H1 (cell line): ENCODE measurements at regions not wholly inside any gene's neighbourhood (a gene's known extent, or its start where the extent isn't known, plus 50 kb on each side); places are given as distances from the start of the nearest gene placed in this dataset.

Experiments
- BCL11A ChIP-seq, 2 experiments: IDR thresholded peaks; one replicate each; pipeline ENCODE4 v1.6.1; 2011; ENCODE audit warnings: low read depth in 2 of 2, low read length in 2 of 2, mild to moderate bottlenecking in 2 of 2
- CTCF ChIP-seq, 3 experiments: IDR thresholded peaks; 1 replicate in 2 of 3; 2 replicates in 1 of 3; pipeline versions ENCODE4 v1.5.1 to v1.6.1; 2011; ENCODE audit warnings: low read length in 3 of 3, mild to moderate bottlenecking in 3 of 3, inconsistent platforms in 2 of 3, low read depth in 1 of 3, moderate library complexity in 1 of 3; ENCODE audit not compliant: insufficient read depth in 1 of 3; ENCODE audit errors: control extremely low read depth in 1 of 3
- EZH2 ChIP-seq: fragments of 200-600 bp; sonication (generic); IDR thresholded peaks from 2 replicates; pipeline ENCODE4 v1.7.1; 2012; ENCODE audit warnings: low read depth, mild to moderate bottlenecking, moderate library complexity, low read length, inconsistent platforms; ENCODE audit not compliant: severe bottlenecking
- POLR2A ChIP-seq, 2 experiments: IDR thresholded peaks; 1 replicate in 1 of 2; 2 replicates in 1 of 2; pipeline ENCODE4 v1.6.1; 2011; ENCODE audit warnings: low read depth in 2 of 2, low read length in 2 of 2, mild to moderate bottlenecking in 2 of 2; ENCODE audit errors: control extremely low read depth in 1 of 2
- POLR2AphosphoS5 ChIP-seq: IDR thresholded peaks from 2 replicates; pipeline ENCODE4 v1.6.1; 2011; ENCODE audit warnings: low read depth, low read length
- SP2 ChIP-seq: IDR thresholded peaks from 2 replicates; pipeline ENCODE4 v1.6.1; 2012; ENCODE audit warnings: mild to moderate bottlenecking, low read length, inconsistent platforms
- SRF ChIP-seq: IDR thresholded peaks from 2 replicates; pipeline ENCODE4 v1.6.1; 2011; ENCODE audit warnings: mild to moderate bottlenecking, low read depth, low read length, moderate library complexity
- ZNF274 ChIP-seq: IDR thresholded peaks from 2 replicates; pipeline ENCODE4 v1.7.0; 2012; ENCODE audit warnings: low read length, borderline replicate concordance; ENCODE audit errors: extremely low read depth

GRCh38 chr18:75810516-75810915 is 383.0 kb upstream of the SMIM21 start:
- TF ChIP-seq POLR2AphosphoS5 (no peak), EZH2 (no peak), SRF (no peak), CTCF (IDR thresholded peaks at IDR 0.05; ENCODE audit: control extremely low read depth in 1 of 3, insufficient read depth in 1 of 3, low read depth in 1 of 3, low read length in 3 of 3) (no peak), POLR2A (IDR thresholded peaks at IDR 0.05; ENCODE audit: control extremely low read depth in 1 of 2, low read depth in 2 of 2, low read length in 2 of 2) (no peak), SP2 (no peak), BCL11A (IDR thresholded peaks at IDR 0.05; ENCODE audit: low read depth in 2 of 2, low read length in 2 of 2) (no peak), ZNF274 (no peak)
